Trophoblast cell (in vitro differentiated cells and primary cell): ENCODE measurements at regions not wholly inside any gene's neighbourhood (a gene's known extent, or its start where the extent isn't known, plus 50 kb on each side); places are given as distances from the start of the nearest gene placed in this dataset.

Experiments
- DNase-seq, 2 donors: peaks; one replicate each; pipeline ENCODE4 v3.0.0-alpha.2; 2016
- H2AFZ ChIP-seq: 2 replicates; pipeline ENCODE4 v1.6.1; 2013; ENCODE audit warnings: low read length, moderate library complexity, mild to moderate bottlenecking; ENCODE audit not compliant: insufficient read depth, poor library complexity
- H2AK5ac ChIP-seq: 2 replicates; pipeline ENCODE4 v1.6.1; 2013; ENCODE audit warnings: mild to moderate bottlenecking, low read length
- H2BK120ac ChIP-seq: 2 replicates; pipeline ENCODE4 v1.6.1; 2013; ENCODE audit warnings: low read length, mild to moderate bottlenecking, moderate library complexity; ENCODE audit not compliant: insufficient read depth, poor library complexity
- H2BK12ac ChIP-seq: 2 replicates; pipeline ENCODE4 v1.6.1; 2013; ENCODE audit warnings: mild to moderate bottlenecking, low read length, moderate library complexity
- H2BK5ac ChIP-seq: 2 replicates; pipeline ENCODE4 v1.6.1; 2013; ENCODE audit warnings: low read length, low read depth, moderate library complexity, mild to moderate bottlenecking; ENCODE audit not compliant: poor library complexity
- H3K14ac ChIP-seq: 2 replicates; pipeline ENCODE4 v1.6.1; 2013; ENCODE audit warnings: mild to moderate bottlenecking, low read length
- H3K18ac ChIP-seq: 2 replicates; pipeline ENCODE4 v1.6.1; 2013; ENCODE audit warnings: mild to moderate bottlenecking, low read length
- H3K23ac ChIP-seq: 2 replicates; pipeline ENCODE4 v1.6.1; 2013; ENCODE audit warnings: low read length
- H3K27ac ChIP-seq: 2 replicates; pipeline ENCODE4 v1.5.1; 2013; ENCODE audit warnings: low read depth, mild to moderate bottlenecking, inconsistent platforms, low read length, moderate library complexity
- H3K27me3 ChIP-seq: 2 replicates; pipeline ENCODE4 v1.6.1; 2013; ENCODE audit warnings: inconsistent platforms, mild to moderate bottlenecking, low read length, moderate library complexity; ENCODE audit not compliant: insufficient read depth
- H3K36me3 ChIP-seq, 2 experiments: 1 replicate in 1 of 2; 2 replicates in 1 of 2; pipeline ENCODE4 v1.6.1; 2013; ENCODE audit warnings: low read length in 2 of 2, mild to moderate bottlenecking in 2 of 2, moderate library complexity in 1 of 2; ENCODE audit not compliant: insufficient read depth in 2 of 2, control insufficient read depth in 1 of 2
- H3K4ac ChIP-seq: 2 replicates; pipeline ENCODE4 v1.6.1; 2013; ENCODE audit warnings: low read depth, mild to moderate bottlenecking, low read length, moderate library complexity
- H3K4me1 ChIP-seq, 2 experiments: 1 replicate in 1 of 2; 2 replicates in 1 of 2; pipeline ENCODE4 v1.6.1; 2013; ENCODE audit warnings: low read length in 2 of 2, mild to moderate bottlenecking in 2 of 2, moderate library complexity in 1 of 2; ENCODE audit not compliant: insufficient read depth in 2 of 2, control insufficient read depth in 1 of 2
- H3K4me2 ChIP-seq: 2 replicates; pipeline ENCODE4 v1.6.1; 2013; ENCODE audit warnings: inconsistent platforms, mild to moderate bottlenecking, low read length, moderate library complexity
- H3K4me3 ChIP-seq: 2 replicates; pipeline ENCODE4 v1.5.1; 2013; ENCODE audit warnings: mild to moderate bottlenecking, low read depth, low read length, inconsistent platforms
- H3K79me1 ChIP-seq: one replicate; pipeline ENCODE4 v1.6.1; 2013; ENCODE audit warnings: low read length
- H3K79me2 ChIP-seq: 2 replicates; pipeline ENCODE4 v1.6.1; 2013; ENCODE audit warnings: low read length, mild to moderate bottlenecking; ENCODE audit not compliant: control insufficient read depth, insufficient read depth, poor library complexity
- H3K9ac ChIP-seq: 2 replicates; pipeline ENCODE4 v1.6.1; 2013; ENCODE audit warnings: mild to moderate bottlenecking, low read length
- H3K9me3 ChIP-seq: 2 replicates; pipeline ENCODE4 v1.6.1; 2013; ENCODE audit warnings: low read depth, mild to moderate bottlenecking, control low read depth, inconsistent platforms, low read length; ENCODE audit not compliant: insufficient read depth
- H4K12ac ChIP-seq: 2 replicates; pipeline ENCODE4 v1.6.1; 2013; ENCODE audit warnings: low read depth, mild to moderate bottlenecking, low read length, moderate library complexity
- H4K8ac ChIP-seq: 2 replicates; pipeline ENCODE4 v1.6.1; 2013; ENCODE audit warnings: low read depth, mild to moderate bottlenecking, low read length, moderate library complexity
- H4K91ac ChIP-seq: one replicate; pipeline ENCODE4 v1.6.1; 2013; ENCODE audit warnings: low read depth, mild to moderate bottlenecking, low read length, moderate library complexity
- WGBS: extraction: QIAGEN DNeasy Blood & Tissue Kit; methylation state at CpG from one replicate; pipeline ENCODE4 v1.1.7; 2013; ENCODE audit warnings: missing lambda C conversion rate; ENCODE audit not compliant: insufficient read length, insufficient coverage; ENCODE audit errors: extremely low coverage; 5-methylcytosine and 5-hydroxymethylcytosine counted together

GRCh38 chr13:108574856-108575255, 54.6 kb upstream of the MYO16 start:
- H3K23ac ChIP-seq: no peak overlapping the region
- no peaks in the 10 kb centered on the region for H3K27me3 ChIP-seq
- H3K14ac ChIP-seq: no peak overlapping the region
- no peak overlapping the region for H2BK12ac ChIP-seq
- no peak overlapping the region for H3K27ac ChIP-seq
- H4K12ac ChIP-seq: no peak overlapping the region
- H3K18ac ChIP-seq: no peak overlapping the region
- no peak overlapping the region for H2BK5ac ChIP-seq
- no peak overlapping the region for H3K4ac ChIP-seq
- H3K4me2 ChIP-seq: no peak overlapping the region
- no peak overlapping the region for H3K4me3 ChIP-seq
- H2AFZ ChIP-seq: no peak overlapping the region
- H2BK120ac ChIP-seq: no peak overlapping the region
- no peak overlapping the region for H2AK5ac ChIP-seq
- H3K4me1 ChIP-seq: no peaks in the 10 kb centered on the region
- H3K79me1 ChIP-seq: no peaks in the 10 kb centered on the region
- H3K9ac ChIP-seq: no peak overlapping the region
- no peaks in the 10 kb centered on the region for H3K36me3 ChIP-seq
- no peaks in the 10 kb centered on the region for H3K79me2 ChIP-seq
- H4K91ac ChIP-seq: no peak overlapping the region
- DNase-seq: no peak
- no peak overlapping the region for H4K8ac ChIP-seq
- H3K9me3 ChIP-seq: no peaks in the 10 kb centered on the region

DNA sequence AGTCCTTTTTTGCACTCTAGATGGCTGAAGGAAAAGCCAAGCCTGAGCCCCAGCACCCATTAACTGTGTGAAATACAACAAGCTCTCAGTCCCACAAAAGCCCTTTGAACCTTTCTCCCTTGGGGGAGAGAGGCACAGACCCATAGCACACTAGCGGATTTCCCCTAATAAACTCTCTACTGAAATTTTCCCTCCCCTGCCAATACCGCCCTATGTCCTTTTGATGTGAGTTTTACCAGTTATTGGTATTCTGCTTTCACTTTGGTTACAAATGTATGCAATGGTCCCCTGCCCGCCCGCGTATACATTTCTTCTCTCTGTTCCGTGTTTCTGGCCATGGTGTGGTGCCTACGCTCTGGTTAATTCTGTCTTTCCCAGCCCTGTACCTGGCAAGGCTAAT, 54.0 kb upstream of the MYO16 start:
- no peak overlapping the region for H4K8ac ChIP-seq
- no peak overlapping the region for H3K18ac ChIP-seq
- H2BK120ac ChIP-seq: no peak overlapping the region
- no peak overlapping the region for H2AFZ ChIP-seq
- H3K79me2 ChIP-seq: no peaks in the 10 kb centered on the region
- H3K4me2 ChIP-seq: no peak overlapping the region
- no peaks in the 10 kb centered on the region for H3K79me1 ChIP-seq
- H3K9me3 ChIP-seq: no peaks in the 10 kb centered on the region
- no peak overlapping the region for H3K23ac ChIP-seq
- no peak overlapping the region for H2AK5ac ChIP-seq
- no peak overlapping the region for H3K4me3 ChIP-seq
- no peak overlapping the region for H4K12ac ChIP-seq
- no peak overlapping the region for H4K91ac ChIP-seq
- no peak overlapping the region for H2BK12ac ChIP-seq
- H3K36me3 ChIP-seq: no peaks in the 10 kb centered on the region
- H3K14ac ChIP-seq: no peak overlapping the region
- H3K9ac ChIP-seq: no peak overlapping the region
- no peak overlapping the region for H3K4ac ChIP-seq
- H2BK5ac ChIP-seq: no peak overlapping the region
- no CpG with 5 or more reads among the region's 7 CpGs for WGBS
- no peaks in the 10 kb centered on the region for H3K27me3 ChIP-seq
- no peak for DNase-seq
- no peaks in the 10 kb centered on the region for H3K4me1 ChIP-seq
- no peak overlapping the region for H3K27ac ChIP-seq
